ENCODE measurements at regions not wholly inside any gene's neighbourhood (a gene's known extent, or its start where the extent isn't known, plus 50 kb on each side); places are given as distances from the start of the nearest gene placed in this dataset.
A peak's percentile ranks its signal among the peaks of the same experiment; 100 is the strongest.

DNA sequence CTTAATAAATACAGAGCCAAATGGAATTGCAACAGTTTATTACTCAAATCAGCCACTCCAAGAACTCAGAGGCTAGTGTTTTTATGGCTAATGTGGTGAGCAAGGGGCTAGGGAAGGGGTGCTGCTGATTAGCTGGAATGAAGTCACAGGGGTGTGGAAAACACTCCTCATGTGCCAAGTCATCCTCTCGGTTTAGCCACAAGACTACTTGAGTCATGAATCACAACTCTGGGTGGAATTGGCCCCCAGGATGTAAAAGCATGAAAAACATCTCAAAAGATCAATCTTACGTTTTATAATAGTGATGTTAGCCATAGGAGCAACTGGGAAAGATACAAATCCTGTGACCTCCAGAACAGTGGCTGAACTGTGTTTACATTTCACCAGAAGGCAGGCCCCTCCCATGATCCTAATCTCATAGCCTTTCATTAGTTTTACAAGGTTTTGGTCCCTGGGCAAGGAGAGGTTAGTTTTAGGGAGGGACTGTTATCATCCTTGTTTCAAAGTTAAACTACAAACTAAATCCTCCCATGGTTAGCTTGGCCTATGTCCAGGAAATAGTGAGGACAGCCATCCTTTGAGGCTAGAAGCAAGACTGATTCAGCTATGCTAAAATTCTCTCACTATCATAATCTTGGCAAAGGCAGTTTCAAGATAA is 2020.1 kb upstream of the PCDH20 start:
- DNase-seq (ENCODE audit: insufficient read length, low spot score, missing footprints) = peak; percentile 85
- H3K4me2 ChIP-seq (ENCODE audit: insufficient read depth, low read length) = peak overlapping the region; percentile 61
- H3K27ac ChIP-seq (ENCODE audit: low read depth, low read length) = peak overlapping the region; percentile 92
- H3K36me3 ChIP-seq (ENCODE audit: insufficient read depth, low read length) = no peaks in the 10 kb centered on the region
- no peaks in the 10 kb centered on the region for H3K27me3 ChIP-seq (ENCODE audit: insufficient read depth, low read length)
- H3K4me3 ChIP-seq (ENCODE audit: insufficient read depth, low read length) = peak overlapping the region; percentile 27
- no peaks in the 10 kb centered on the region for H3K79me2 ChIP-seq (ENCODE audit: insufficient read depth, low read length)
- no peaks in the 10 kb centered on the region for H3K9me3 ChIP-seq (ENCODE audit: low read depth, low read length)
- TF ChIP-seq, protein P1, sequence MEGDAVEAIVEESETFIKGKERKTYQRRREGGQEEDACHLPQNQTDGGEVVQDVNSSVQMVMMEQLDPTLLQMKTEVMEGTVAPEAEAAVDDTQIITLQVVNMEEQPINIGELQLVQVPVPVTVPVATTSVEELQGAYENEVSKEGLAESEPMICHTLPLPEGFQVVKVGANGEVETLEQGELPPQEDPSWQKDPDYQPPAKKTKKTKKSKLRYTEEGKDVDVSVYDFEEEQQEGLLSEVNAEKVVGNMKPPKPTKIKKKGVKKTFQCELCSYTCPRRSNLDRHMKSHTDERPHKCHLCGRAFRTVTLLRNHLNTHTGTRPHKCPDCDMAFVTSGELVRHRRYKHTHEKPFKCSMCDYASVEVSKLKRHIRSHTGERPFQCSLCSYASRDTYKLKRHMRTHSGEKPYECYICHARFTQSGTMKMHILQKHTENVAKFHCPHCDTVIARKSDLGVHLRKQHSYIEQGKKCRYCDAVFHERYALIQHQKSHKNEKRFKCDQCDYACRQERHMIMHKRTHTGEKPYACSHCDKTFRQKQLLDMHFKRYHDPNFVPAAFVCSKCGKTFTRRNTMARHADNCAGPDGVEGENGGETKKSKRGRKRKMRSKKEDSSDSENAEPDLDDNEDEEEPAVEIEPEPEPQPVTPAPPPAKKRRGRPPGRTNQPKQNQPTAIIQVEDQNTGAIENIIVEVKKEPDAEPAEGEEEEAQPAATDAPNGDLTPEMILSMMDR (IDR thresholded peaks at IDR 0.05; ENCODE audit: extremely low read depth, low read depth, low read length) = no peak
- no peaks in the 10 kb centered on the region for H4K20me1 ChIP-seq (ENCODE audit: insufficient read depth, low read length)
- peaks cover 39% of the 10 kb centered on the region for H3K4me1 ChIP-seq (ENCODE audit: insufficient read depth, low read length)
- H2AFZ ChIP-seq (ENCODE audit: low read length) = peak overlapping the region; percentile 52

DNA sequence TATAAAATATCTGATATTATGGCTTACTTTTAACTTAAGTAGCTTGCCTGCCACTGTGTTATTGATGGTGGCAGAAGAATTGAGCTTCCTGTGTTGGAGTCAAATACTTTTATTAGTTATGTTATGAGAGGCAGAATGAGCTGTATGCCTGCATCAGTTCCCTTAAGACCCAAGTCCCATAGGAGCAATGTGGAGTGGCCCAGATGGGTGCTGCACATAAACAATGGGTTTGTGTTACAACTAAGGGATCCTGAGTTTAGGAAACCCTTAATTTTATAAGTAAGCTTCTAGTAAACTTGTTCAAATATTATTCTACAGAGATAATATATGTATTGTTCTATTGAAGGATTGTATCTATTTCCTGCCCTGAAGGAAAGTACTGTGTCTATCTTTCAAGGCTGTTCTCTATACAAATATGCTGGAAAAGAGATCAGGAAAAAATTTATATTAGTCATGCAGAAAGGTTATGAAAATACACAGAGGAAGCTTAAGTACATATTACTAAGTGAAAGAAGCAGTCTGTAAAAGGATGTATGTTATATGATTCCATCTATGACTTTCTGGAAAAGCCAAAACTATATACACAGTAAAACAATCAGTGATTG is 2018.0 kb upstream of the PCDH20 start:
- Histone ChIP-seq H3K4me2 (ENCODE audit: insufficient read depth, low read length) (peak overlapping the region; percentile 21), H3K4me1 (ENCODE audit: insufficient read depth, low read length) (peaks cover 39% of the 10 kb centered on the region), H2AFZ (ENCODE audit: low read length) (peak overlapping the region; percentile 16), H3K9me3 (ENCODE audit: low read depth, low read length) (no peaks in the 10 kb centered on the region), H3K36me3 (ENCODE audit: insufficient read depth, low read length) (no peaks in the 10 kb centered on the region), H3K79me2 (ENCODE audit: insufficient read depth, low read length) (no peaks in the 10 kb centered on the region), H4K20me1 (ENCODE audit: insufficient read depth, low read length) (no peaks in the 10 kb centered on the region), H3K27me3 (ENCODE audit: insufficient read depth, low read length) (no peaks in the 10 kb centered on the region), H3K4me3 (ENCODE audit: insufficient read depth, low read length) (no peak overlapping the region), H3K27ac (ENCODE audit: low read depth, low read length) (peak overlapping the region; percentile 80)
- TF ChIP-seq, protein P1 (IDR thresholded peaks at IDR 0.05; ENCODE audit: extremely low read depth, low read depth, low read length) = no peak
- no peak for DNase-seq (ENCODE audit: insufficient read length, low spot score, missing footprints)

DNA sequence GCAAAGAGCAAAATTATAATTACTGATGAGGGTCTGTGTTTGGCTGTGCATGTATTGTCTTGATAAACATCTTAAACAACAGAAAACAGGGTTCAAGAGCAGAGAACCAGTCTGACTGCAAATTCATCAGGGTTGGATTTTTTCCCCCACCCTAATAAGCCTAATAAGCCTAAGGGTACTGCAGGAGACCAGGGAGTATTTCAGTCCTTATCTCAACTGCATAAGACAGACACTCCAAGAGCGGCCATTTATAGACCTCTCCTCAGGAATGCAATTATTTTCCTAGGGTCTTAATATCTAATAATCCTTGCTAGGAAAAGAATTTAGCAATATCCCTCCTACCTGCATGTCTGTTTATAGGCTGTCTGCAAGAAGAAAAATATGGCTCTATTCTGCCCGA is 2011.5 kb upstream of the PCDH20 start:
- no peak overlapping the region for H2AFZ ChIP-seq (ENCODE audit: low read length)
- H3K4me2 ChIP-seq (ENCODE audit: insufficient read depth, low read length) = no peak overlapping the region
- peaks cover 3% of the 10 kb centered on the region for H3K4me1 ChIP-seq (ENCODE audit: insufficient read depth, low read length)
- no peak overlapping the region for H3K4me3 ChIP-seq (ENCODE audit: insufficient read depth, low read length)
- no peaks in the 10 kb centered on the region for H3K36me3 ChIP-seq (ENCODE audit: insufficient read depth, low read length)
- TF ChIP-seq, protein P1 (IDR thresholded peaks at IDR 0.05; ENCODE audit: extremely low read depth, low read depth, low read length) = no peak
- H3K9me3 ChIP-seq (ENCODE audit: low read depth, low read length) = no peaks in the 10 kb centered on the region
- H3K27me3 ChIP-seq (ENCODE audit: insufficient read depth, low read length) = no peaks in the 10 kb centered on the region
- H3K79me2 ChIP-seq (ENCODE audit: insufficient read depth, low read length) = no peaks in the 10 kb centered on the region
- H4K20me1 ChIP-seq (ENCODE audit: insufficient read depth, low read length) = no peaks in the 10 kb centered on the region
- DNase-seq (ENCODE audit: insufficient read length, low spot score, missing footprints) = no peak
- H3K27ac ChIP-seq (ENCODE audit: low read depth, low read length) = no peak overlapping the region

DNA sequence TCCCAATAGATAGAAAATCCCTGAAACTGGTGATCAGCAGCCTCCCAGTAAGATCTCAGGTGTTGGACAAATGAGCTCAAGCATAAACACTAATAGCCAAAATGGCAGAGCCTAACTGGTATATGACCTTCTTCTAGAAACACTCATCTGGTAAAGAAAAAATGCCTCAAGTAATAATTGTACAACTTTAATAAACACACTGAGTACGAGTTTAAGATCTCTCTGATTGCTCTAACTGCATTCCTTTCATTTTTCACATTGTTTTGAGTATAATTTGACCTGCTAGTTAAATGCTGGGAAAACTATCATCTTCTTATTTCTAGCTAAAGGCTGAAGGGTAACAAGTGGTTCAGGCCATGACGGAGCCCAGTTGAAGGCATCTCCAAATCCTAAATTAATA is 2009.5 kb upstream of the PCDH20 start:
- Histone ChIP-seq H3K27ac (ENCODE audit: low read depth, low read length) (no peak overlapping the region), H3K4me1 (ENCODE audit: insufficient read depth, low read length) (peaks cover 3% of the 10 kb centered on the region), H3K36me3 (ENCODE audit: insufficient read depth, low read length) (no peaks in the 10 kb centered on the region), H3K9me3 (ENCODE audit: low read depth, low read length) (no peaks in the 10 kb centered on the region), H3K27me3 (ENCODE audit: insufficient read depth, low read length) (no peaks in the 10 kb centered on the region), H2AFZ (ENCODE audit: low read length) (no peak overlapping the region), H3K4me3 (ENCODE audit: insufficient read depth, low read length) (no peak overlapping the region), H4K20me1 (ENCODE audit: insufficient read depth, low read length) (no peaks in the 10 kb centered on the region), H3K79me2 (ENCODE audit: insufficient read depth, low read length) (no peaks in the 10 kb centered on the region), H3K4me2 (ENCODE audit: insufficient read depth, low read length) (no peak overlapping the region)
- no peak for DNase-seq (ENCODE audit: insufficient read length, low spot score, missing footprints)
- TF ChIP-seq, protein P1 (IDR thresholded peaks at IDR 0.05; ENCODE audit: extremely low read depth, low read depth, low read length) = no peak

Measured in osteoblast (primary cell).